ENCODE measurements at regions not wholly inside any gene's neighbourhood (a gene's known extent, or its start where the extent isn't known, plus 50 kb on each side); places are given as distances from the start of the nearest gene placed in this dataset.

GRCh38 chr13:22154041-22154440 is 483.2 kb downstream of the FGF9 start:
- TF ChIP-seq, protein P1, sequence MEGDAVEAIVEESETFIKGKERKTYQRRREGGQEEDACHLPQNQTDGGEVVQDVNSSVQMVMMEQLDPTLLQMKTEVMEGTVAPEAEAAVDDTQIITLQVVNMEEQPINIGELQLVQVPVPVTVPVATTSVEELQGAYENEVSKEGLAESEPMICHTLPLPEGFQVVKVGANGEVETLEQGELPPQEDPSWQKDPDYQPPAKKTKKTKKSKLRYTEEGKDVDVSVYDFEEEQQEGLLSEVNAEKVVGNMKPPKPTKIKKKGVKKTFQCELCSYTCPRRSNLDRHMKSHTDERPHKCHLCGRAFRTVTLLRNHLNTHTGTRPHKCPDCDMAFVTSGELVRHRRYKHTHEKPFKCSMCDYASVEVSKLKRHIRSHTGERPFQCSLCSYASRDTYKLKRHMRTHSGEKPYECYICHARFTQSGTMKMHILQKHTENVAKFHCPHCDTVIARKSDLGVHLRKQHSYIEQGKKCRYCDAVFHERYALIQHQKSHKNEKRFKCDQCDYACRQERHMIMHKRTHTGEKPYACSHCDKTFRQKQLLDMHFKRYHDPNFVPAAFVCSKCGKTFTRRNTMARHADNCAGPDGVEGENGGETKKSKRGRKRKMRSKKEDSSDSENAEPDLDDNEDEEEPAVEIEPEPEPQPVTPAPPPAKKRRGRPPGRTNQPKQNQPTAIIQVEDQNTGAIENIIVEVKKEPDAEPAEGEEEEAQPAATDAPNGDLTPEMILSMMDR (IDR thresholded peaks at IDR 0.05): no peak
- TF ChIP-seq EP300 (IDR thresholded peaks at IDR 0.05): no peak

Data from gastroesophageal sphincter (tissue), 3 donors.